Neuronal stem cell (in vitro differentiated cells): ENCODE measurements at regions not wholly inside any gene's neighbourhood (a gene's known extent, or its start where the extent isn't known, plus 50 kb on each side); places are given as distances from the start of the nearest gene placed in this dataset.

Source experiments
- DNase-seq: peaks from one replicate; pipeline ENCODE4 v3.0.0-alpha.2; 2013; ENCODE audit warnings: low spot score
- H2AFZ ChIP-seq: one replicate; pipeline ENCODE4 v1.6.1; 2013; ENCODE audit warnings: mild to moderate bottlenecking, low read length, inconsistent platforms
- H2AK5ac ChIP-seq: 2 replicates; pipeline ENCODE4 v1.6.1; 2013; ENCODE audit warnings: low read depth, mild to moderate bottlenecking, inconsistent platforms, low read length, moderate library complexity, mixed read lengths
- H2BK120ac ChIP-seq: 2 replicates; pipeline ENCODE4 v1.6.1; 2013; ENCODE audit warnings: low read depth, mild to moderate bottlenecking, inconsistent platforms, low read length, moderate library complexity, mixed read lengths
- H2BK12ac ChIP-seq: one replicate; pipeline ENCODE4 v1.6.1; 2013; ENCODE audit warnings: low read length, inconsistent platforms
- H2BK15ac ChIP-seq: 2 replicates; pipeline ENCODE4 v1.6.1; 2013; ENCODE audit warnings: mild to moderate bottlenecking, low read length, inconsistent platforms, mixed read lengths
- H2BK5ac ChIP-seq: one replicate; pipeline ENCODE4 v1.6.1; 2013; ENCODE audit warnings: inconsistent platforms, mild to moderate bottlenecking, low read length, moderate library complexity
- H3K14ac ChIP-seq: one replicate; pipeline ENCODE4 v1.6.1; 2013; ENCODE audit warnings: low read length, inconsistent platforms
- H3K18ac ChIP-seq: 2 replicates; pipeline ENCODE4 v1.6.1; 2013; ENCODE audit warnings: low read length, inconsistent platforms
- H3K23ac ChIP-seq: 2 replicates; pipeline ENCODE4 v1.6.1; 2013; ENCODE audit warnings: low read depth, mild to moderate bottlenecking, mixed read lengths, low read length, inconsistent platforms; ENCODE audit not compliant: poor library complexity
- H3K27ac ChIP-seq: replicated peaks from 3 replicates; pipeline ENCODE4 v1.5.1; 2013; ENCODE audit warnings: low read length, inconsistent platforms
- H3K27me3 ChIP-seq, 3 experiments: 2 replicates each; pipeline ENCODE4 v1.6.1; 2013; ENCODE audit warnings: low read length in 3 of 3, mild to moderate bottlenecking in 2 of 3, inconsistent platforms in 1 of 3, low read depth in 1 of 3, mixed read lengths in 1 of 3, moderate library complexity in 1 of 3; ENCODE audit not compliant: control insufficient read depth in 3 of 3, insufficient read depth in 3 of 3
- H3K36me3 ChIP-seq, 2 donors: replicated peaks in 1 of 2; 2 replicates each; pipeline ENCODE4 v1.6.1; 2013; ENCODE audit warnings: low read length in 2 of 2; ENCODE audit not compliant: control insufficient read depth in 2 of 2, insufficient read depth in 2 of 2
- H3K4ac ChIP-seq: 2 replicates; pipeline ENCODE4 v1.6.1; 2013; ENCODE audit warnings: inconsistent platforms, mild to moderate bottlenecking, low read length, moderate library complexity
- H3K4me1 ChIP-seq, 2 donors: 1 replicate in 1 of 2; 2 replicates in 1 of 2; pipeline ENCODE4 v1.6.1; 2013; ENCODE audit warnings: low read length in 2 of 2, low read depth in 1 of 2; ENCODE audit not compliant: control insufficient read depth in 2 of 2, insufficient read depth in 1 of 2
- H3K4me2 ChIP-seq: one replicate; pipeline ENCODE4 v1.6.1; 2013; ENCODE audit warnings: mild to moderate bottlenecking, low read length, inconsistent platforms; ENCODE audit not compliant: insufficient read depth, poor library complexity, severe bottlenecking
- H3K4me3 ChIP-seq, 2 donors: 2 replicates each; pipeline ENCODE4 v1.5.1; 2013; ENCODE audit warnings: low read length in 2 of 2, mild to moderate bottlenecking in 2 of 2, inconsistent platforms in 1 of 2, moderate library complexity in 1 of 2
- H3K79me1 ChIP-seq: one replicate; pipeline ENCODE4 v1.6.1; 2013; ENCODE audit warnings: low read depth, mild to moderate bottlenecking, inconsistent platforms, low read length, moderate library complexity
- H3K9ac ChIP-seq: one replicate; pipeline ENCODE4 v1.6.1; 2013; ENCODE audit warnings: mild to moderate bottlenecking, low read depth, low read length, inconsistent platforms; ENCODE audit not compliant: poor library complexity
- H3K9me3 ChIP-seq, 2 donors: replicated peaks in 1 of 2; 2 replicates each; pipeline versions ENCODE3 to v1.6.1; 2013; ENCODE audit warnings: low read length in 2 of 2, mild to moderate bottlenecking in 2 of 2, inconsistent platforms in 1 of 2, low read depth in 1 of 2, mixed read lengths in 1 of 2, moderate library complexity in 1 of 2; ENCODE audit not compliant: control insufficient read depth in 2 of 2, insufficient read depth in 1 of 2
- H4K8ac ChIP-seq: one replicate; pipeline ENCODE4 v1.6.1; 2013; ENCODE audit warnings: low read depth, mild to moderate bottlenecking, inconsistent platforms, low read length, moderate library complexity
- H4K91ac ChIP-seq: one replicate; pipeline ENCODE4 v1.6.1; 2013; ENCODE audit warnings: low read length, low read depth, mild to moderate bottlenecking, inconsistent platforms; ENCODE audit not compliant: poor library complexity
- WGBS, 2 donors: extraction: QIAGEN DNeasy Blood & Tissue Kit; methylation state at CpG; one replicate each; pipeline ENCODE4 v1.1.7; 2013; ENCODE audit warnings: missing lambda C conversion rate in 2 of 2, mixed read lengths in 1 of 2; ENCODE audit not compliant: insufficient read length in 2 of 2, insufficient replicate concordance in 1 of 2; ENCODE audit errors: extremely low coverage in 2 of 2; 5-methylcytosine and 5-hydroxymethylcytosine counted together

DNA sequence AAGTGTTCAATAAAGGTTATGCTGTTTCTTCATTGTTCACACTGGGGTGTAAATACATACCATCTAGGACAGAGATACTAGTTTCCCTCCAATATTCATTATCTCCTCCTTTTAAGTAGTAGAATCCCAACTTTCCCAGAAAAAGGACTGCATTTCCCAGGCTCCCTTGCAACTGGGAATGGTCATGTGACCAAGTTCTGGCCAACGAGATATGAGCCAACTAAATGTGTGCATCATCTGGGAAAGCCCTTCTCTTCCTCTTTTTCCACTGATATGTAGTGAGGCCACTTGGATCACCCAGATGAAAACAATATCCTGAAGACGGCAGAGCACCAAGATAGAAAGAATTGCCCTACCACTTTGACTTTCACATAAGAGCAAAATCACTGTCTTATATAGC, 97.9 kb upstream of the PTPRT start:
- H3K36me3 ChIP-seq, result no peaks in the 10 kb centered on the region
- H4K8ac ChIP-seq, result no peak overlapping the region
- no peaks in the 10 kb centered on the region for H3K79me1 ChIP-seq
- WGBS, 2 donors, result no CpG with 5 or more reads among the region's 2 CpGs
- no peak overlapping the region for H4K91ac ChIP-seq
- H2BK120ac ChIP-seq, result no peak overlapping the region
- no peak overlapping the region for H3K14ac ChIP-seq
- no peak overlapping the region for H2BK15ac ChIP-seq
- no peak overlapping the region for H2BK5ac ChIP-seq
- H3K9me3 ChIP-seq, result no peaks in the 10 kb centered on the region
- no peak overlapping the region for H3K9ac ChIP-seq
- no peak overlapping the region for H3K4me3 ChIP-seq
- H3K27me3 ChIP-seq, result no peaks in the 10 kb centered on the region
- H2BK12ac ChIP-seq, result no peak overlapping the region
- H3K4me1 ChIP-seq, result peaks cover 0 to 7% of the 10 kb centered on the region in 2 donors
- no peak overlapping the region for H2AK5ac ChIP-seq
- no peak overlapping the region for H3K27ac ChIP-seq
- H2AFZ ChIP-seq, result no peak overlapping the region
- no peak overlapping the region for H3K23ac ChIP-seq
- no peak overlapping the region for H3K4me2 ChIP-seq
- H3K4ac ChIP-seq, result no peak overlapping the region
- H3K18ac ChIP-seq, result no peak overlapping the region
- no peak for DNase-seq

DNA sequence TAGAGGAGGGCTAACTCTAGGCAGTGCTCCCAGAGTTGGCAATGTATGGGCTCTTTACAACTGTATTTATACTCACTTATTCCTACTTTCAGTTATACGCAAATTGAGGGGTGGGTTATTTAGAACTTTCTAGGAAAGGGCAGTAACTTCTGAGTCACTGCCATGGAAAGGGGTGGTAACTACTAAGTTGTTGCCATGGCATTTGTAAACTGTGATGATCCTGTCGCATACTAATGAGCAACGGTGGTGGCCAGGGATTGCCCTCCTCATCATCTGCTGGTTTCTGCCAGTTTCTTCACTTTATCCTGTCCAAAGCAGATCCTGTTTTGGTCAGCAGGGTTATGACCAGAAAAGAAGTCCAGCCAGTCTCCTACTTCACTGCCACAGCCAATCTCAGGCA, 95.5 kb upstream of the PTPRT start:
- no peak overlapping the region for H4K8ac ChIP-seq
- no peak overlapping the region for H2BK5ac ChIP-seq
- no peaks in the 10 kb centered on the region for H3K9me3 ChIP-seq
- no peaks in the 10 kb centered on the region for H3K79me1 ChIP-seq
- no peak for DNase-seq
- no peak overlapping the region for H3K23ac ChIP-seq
- H3K4me2 ChIP-seq, result no peak overlapping the region
- no peak overlapping the region for H2AFZ ChIP-seq
- H3K14ac ChIP-seq, result no peak overlapping the region
- no peaks in the 10 kb centered on the region for H3K27me3 ChIP-seq
- no peak overlapping the region for H3K4ac ChIP-seq
- no peak overlapping the region for H2BK15ac ChIP-seq
- no peaks in the 10 kb centered on the region for H3K4me1 ChIP-seq
- H3K36me3 ChIP-seq, result no peaks in the 10 kb centered on the region
- no peak overlapping the region for H2BK12ac ChIP-seq
- no peak overlapping the region for H3K27ac ChIP-seq
- H3K18ac ChIP-seq, result no peak overlapping the region
- WGBS, 2 donors, result no CpG with 5 or more reads among the region's 3 CpGs
- H2AK5ac ChIP-seq, result no peak overlapping the region
- H4K91ac ChIP-seq, result no peak overlapping the region
- H3K9ac ChIP-seq, result no peak overlapping the region
- H3K4me3 ChIP-seq, result no peak overlapping the region
- H2BK120ac ChIP-seq, result no peak overlapping the region

DNA sequence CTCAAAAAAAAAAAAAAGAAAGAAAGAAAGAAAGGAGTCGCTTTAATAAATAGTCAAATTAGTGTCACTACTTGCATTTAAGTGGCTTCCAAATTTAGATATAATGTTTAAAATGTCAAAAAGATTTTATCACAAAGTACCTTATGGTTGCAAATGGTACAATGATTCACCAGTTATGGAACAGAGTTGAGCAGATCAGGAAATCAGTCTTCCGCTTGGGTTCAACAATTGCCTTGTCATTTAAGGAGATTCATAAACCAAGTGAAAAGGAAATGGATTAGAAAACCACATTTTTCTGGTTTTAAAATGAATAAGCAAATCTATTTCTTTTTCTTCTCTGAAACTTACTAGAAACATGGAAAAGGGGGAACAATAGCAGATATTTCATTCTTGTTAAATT, 94.8 kb upstream of the PTPRT start:
- Histone ChIP-seq H3K14ac (no peak overlapping the region), H2AFZ (no peak overlapping the region), H3K4me3 (no peak overlapping the region), H3K18ac (no peak overlapping the region), H4K8ac (no peak overlapping the region), H3K4me2 (no peak overlapping the region), H3K4me1 (no peaks in the 10 kb centered on the region), H3K9me3 (no peaks in the 10 kb centered on the region), H3K27me3 (no peaks in the 10 kb centered on the region), H3K9ac (no peak overlapping the region), H2BK5ac (no peak overlapping the region), H3K79me1 (no peaks in the 10 kb centered on the region), H3K36me3 (no peaks in the 10 kb centered on the region), H3K23ac (no peak overlapping the region), H3K27ac (no peak overlapping the region), H2AK5ac (no peak overlapping the region), H2BK12ac (no peak overlapping the region), H2BK120ac (no peak overlapping the region), H2BK15ac (no peak overlapping the region), H3K4ac (no peak overlapping the region), H4K91ac (no peak overlapping the region)
- no CpG with 5 or more reads among the region's 2 CpGs for WGBS, 2 donors
- no peak for DNase-seq

DNA sequence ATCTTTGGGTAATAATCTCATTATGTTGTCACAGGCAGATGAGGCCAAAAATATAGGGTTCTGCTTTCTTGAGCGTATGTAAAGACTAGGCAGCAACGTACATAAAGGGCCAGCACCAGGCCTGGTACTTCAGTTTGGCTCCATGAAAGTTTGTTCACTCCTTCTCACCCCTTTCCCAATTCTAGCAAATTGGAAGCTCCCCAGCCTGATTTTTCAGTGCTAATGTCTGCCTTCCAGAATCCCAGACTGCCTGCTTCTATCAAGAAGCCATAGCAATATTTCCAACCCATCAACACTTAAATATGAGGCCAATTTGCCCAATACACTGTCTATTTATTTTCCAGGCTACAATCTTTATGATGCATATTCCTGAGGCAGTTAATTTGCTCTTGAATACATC, 93.4 kb upstream of the PTPRT start:
- Histone ChIP-seq H3K4ac (no peak overlapping the region), H4K91ac (no peak overlapping the region), H2BK12ac (no peak overlapping the region), H3K79me1 (no peaks in the 10 kb centered on the region), H2BK15ac (no peak overlapping the region), H3K27ac (no peak overlapping the region), H2BK5ac (no peak overlapping the region), H3K23ac (no peak overlapping the region), H3K4me1 (no peaks in the 10 kb centered on the region), H4K8ac (no peak overlapping the region), H2AFZ (no peak overlapping the region), H2AK5ac (no peak overlapping the region), H3K4me2 (no peak overlapping the region), H2BK120ac (no peak overlapping the region), H3K9me3 (no peaks in the 10 kb centered on the region), H3K18ac (no peak overlapping the region), H3K27me3 (no peaks in the 10 kb centered on the region), H3K36me3 (no peaks in the 10 kb centered on the region), H3K14ac (no peak overlapping the region), H3K4me3 (no peak overlapping the region), H3K9ac (no peak overlapping the region)
- no CpG with 5 or more reads among the region's 2 CpGs for WGBS, 2 donors
- DNase-seq, result no peak
